HL-60 (cell line): ENCODE measurements at regions not wholly inside any gene's neighbourhood (a gene's known extent, or its start where the extent isn't known, plus 50 kb on each side); places are given as distances from the start of the nearest gene placed in this dataset.

Source experiments
- DNase-seq, 2 experiments: peaks; one replicate each; pipeline ENCODE4 v3.0.0-alpha.2; 2010 to 2020; ENCODE audit warnings: low read depth in 1 of 2, low spot score in 1 of 2
- H3K27ac ChIP-seq: fragments of 250-450 bp; sonication (Bioruptor Pico); replicated peaks from 2 replicates; pipeline ENCODE4 v1.5.1; 2020; ENCODE audit warnings: mild to moderate bottlenecking, moderate library complexity
- H3K27me3 ChIP-seq: fragments of 250-450 bp; sonication (Bioruptor Pico); 2 replicates; pipeline ENCODE4 v1.5.1; 2021; ENCODE audit warnings: mild to moderate bottlenecking, moderate library complexity; ENCODE audit not compliant: insufficient read depth, poor library complexity, severe bottlenecking
- H3K4me3 ChIP-seq: replicated peaks from 2 replicates; pipeline ENCODE4 v1.5.1; 2011; ENCODE audit warnings: mild to moderate bottlenecking, control low read depth, low read length; ENCODE audit not compliant: insufficient read depth
- CTCF ChIP-seq: IDR thresholded peaks from one replicate; pipeline ENCODE4 v1.5.1; 2011; ENCODE audit warnings: low read length, control low read depth, inconsistent platforms; ENCODE audit not compliant: insufficient read depth
- GABPA ChIP-seq: IDR thresholded peaks from 2 replicates; pipeline ENCODE4 v1.6.1; 2012; ENCODE audit warnings: low read depth
- POLR2AphosphoS5 ChIP-seq: IDR thresholded peaks from 2 replicates; pipeline ENCODE4 v1.6.1; 2012; ENCODE audit warnings: low read depth
- REST ChIP-seq: IDR thresholded peaks from 2 replicates; pipeline ENCODE4 v1.6.1; 2012; ENCODE audit warnings: low read depth; ENCODE audit not compliant: insufficient replicate concordance
- SPI1 ChIP-seq: IDR thresholded peaks from 2 replicates; pipeline ENCODE4 v1.6.1; 2012; ENCODE audit warnings: low read depth, mild to moderate bottlenecking, borderline replicate concordance

- no peak for DNase-seq
- Histone ChIP-seq H3K4me3 (no peak overlapping the region), H3K27ac (no peak overlapping the region), H3K27me3 (no peaks in the 10 kb centered on the region)
- TF ChIP-seq POLR2AphosphoS5 (no peak), SPI1 (no peak), REST (no peak), CTCF (no peak), GABPA (no peak)
These were observed 629.7 kb upstream of the FZD8 start for GRCh38 chr10:36271627-36272340.

GRCh38 chr10:36269222-36269621, 627.1 kb upstream of the FZD8 start:
- TF ChIP-seq CTCF (no peak), GABPA (no peak), POLR2AphosphoS5 (no peak), REST (no peak), SPI1 (no peak)
- Histone ChIP-seq H3K4me3 (no peak overlapping the region), H3K27me3 (no peaks in the 10 kb centered on the region), H3K27ac (no peak overlapping the region)
- no peak for DNase-seq

GRCh38 chr10:36266923-36267322, 624.8 kb upstream of the FZD8 start:
- Histone ChIP-seq H3K27me3 (no peaks in the 10 kb centered on the region), H3K27ac (no peak overlapping the region), H3K4me3 (no peak overlapping the region)
- no peak for TF ChIP-seq REST
- TF ChIP-seq CTCF: no peak
- TF ChIP-seq POLR2AphosphoS5: no peak
- TF ChIP-seq SPI1: no peak
- no peak for TF ChIP-seq GABPA
- no peak for DNase-seq
